OCI-LY3 (cell line): ENCODE measurements at regions not wholly inside any gene's neighbourhood (a gene's known extent, or its start where the extent isn't known, plus 50 kb on each side); places are given as distances from the start of the nearest gene placed in this dataset.

Experiments used
- H2AFZ ChIP-seq: fragments of 200-600, 300-600 bp; shearing (Covaris generic); 2 replicates; pipeline ENCODE4 v1.6.0; 2014; ENCODE audit warnings: antibody characterized with exemption, low read depth, low read length
- H3K27ac ChIP-seq: fragments of 200-600, 300-600 bp; sonication (generic); 2 replicates; pipeline ENCODE4 v1.5.1; 2014; ENCODE audit warnings: mild to moderate bottlenecking, low read length, moderate library complexity, mixed read lengths
- H3K27me3 ChIP-seq: fragments of 200-600, 300-600 bp; sonication (generic); 2 replicates; pipeline ENCODE4 v1.6.1; 2014; ENCODE audit warnings: low read depth, low read length, mixed read lengths
- H3K36me3 ChIP-seq: fragments of 200-600, 300-600 bp; sonication (generic); replicated peaks from 2 replicates; pipeline ENCODE3; 2014; ENCODE audit warnings: low read depth, low read length, mixed read lengths
- H3K4me1 ChIP-seq: fragments of 300-600, 200-600 bp; sonication (generic); 2 replicates; pipeline ENCODE4 v1.6.1; 2014; ENCODE audit warnings: low read length, mixed read lengths
- H3K4me2 ChIP-seq: fragments of 200-600, 300-600 bp; sonication (generic); 2 replicates; pipeline ENCODE4 v1.6.1; 2014; ENCODE audit warnings: low read length, mixed read lengths
- H3K4me3 ChIP-seq: fragments of 300-600, 200-600 bp; sonication (generic); 2 replicates; pipeline ENCODE4 v1.5.1; 2014; ENCODE audit warnings: antibody characterized with exemption, mild to moderate bottlenecking, low read length, moderate library complexity
- H3K79me2 ChIP-seq: fragments of 300-600, 200-600 bp; shearing (Covaris generic); 2 replicates; pipeline ENCODE4 v1.6.1; 2014; ENCODE audit warnings: mild to moderate bottlenecking, low read length, mixed read lengths
- H3K9ac ChIP-seq: fragments of 300-600, 200-600 bp; shearing (Covaris generic); 2 replicates; pipeline ENCODE4 v1.6.0; 2014; ENCODE audit warnings: mild to moderate bottlenecking, low read length, moderate library complexity
- H3K9me3 ChIP-seq: fragments of 200-600, 300-600 bp; shearing (Covaris generic); 2 replicates; pipeline ENCODE4 v1.6.1; 2014; ENCODE audit warnings: low read length, mixed read lengths; ENCODE audit not compliant: insufficient read depth
- H4K20me1 ChIP-seq: fragments of 200-600, 300-600 bp; sonication (generic); 2 replicates; pipeline ENCODE4 v1.6.1; 2016; ENCODE audit warnings: low read length, mixed read lengths; ENCODE audit not compliant: insufficient read depth
- CTCF ChIP-seq: fragments of 200-600, 300-600 bp; sonication (generic); IDR thresholded peaks from 2 replicates; pipeline ENCODE4 v1.5.1; 2014; ENCODE audit warnings: antibody characterized with exemption, low read length, low read depth
- EZH2phosphoT487 ChIP-seq: fragments of 200-600 bp; shearing (Covaris generic); IDR thresholded peaks from 2 replicates; pipeline ENCODE4 v1.6.1; 2018; ENCODE audit warnings: antibody characterized with exemption, mixed run types, low read depth

- H2AFZ ChIP-seq, result no peak overlapping the region
- H3K4me2 ChIP-seq, result no peak overlapping the region
- H3K4me1 ChIP-seq, result peaks cover 18% of the 10 kb centered on the region
Observed at GRCh38 chr18:56299740-56300139, 338.7 kb downstream of the TXNL1 start.

GRCh38 chr18:56298935-56299334 is 339.5 kb downstream of the TXNL1 start:
- Histone ChIP-seq H3K9me3 (no peaks in the 10 kb centered on the region), H3K36me3 (no peaks in the 10 kb centered on the region), H3K9ac (no peak overlapping the region), H3K27ac (no peak overlapping the region), H3K4me1 (peaks cover 20% of the 10 kb centered on the region), H4K20me1 (no peaks in the 10 kb centered on the region), H2AFZ (no peak overlapping the region), H3K4me3 (no peak overlapping the region), H3K27me3 (no peaks in the 10 kb centered on the region), H3K79me2 (no peaks in the 10 kb centered on the region), H3K4me2 (no peak overlapping the region)
- TF ChIP-seq EZH2phosphoT487, result no peak
- TF ChIP-seq CTCF, result no peak

More at GRCh38 chr18:56299740-56300139, 338.7 kb downstream of the TXNL1 start:
- TF ChIP-seq CTCF, result no peak
- no peak for TF ChIP-seq EZH2phosphoT487
- no peaks in the 10 kb centered on the region for H3K9me3 ChIP-seq
- H3K4me3 ChIP-seq, result no peak overlapping the region
- no peaks in the 10 kb centered on the region for H3K36me3 ChIP-seq
- no peak overlapping the region for H3K9ac ChIP-seq
- H3K79me2 ChIP-seq, result no peaks in the 10 kb centered on the region
- H3K27me3 ChIP-seq, result no peaks in the 10 kb centered on the region
- H3K27ac ChIP-seq, result no peak overlapping the region
- H4K20me1 ChIP-seq, result no peaks in the 10 kb centered on the region

- Histone ChIP-seq H3K4me2 (no peak overlapping the region), H3K79me2 (no peaks in the 10 kb centered on the region), H3K9me3 (no peaks in the 10 kb centered on the region), H3K36me3 (no peaks in the 10 kb centered on the region), H2AFZ (no peak overlapping the region), H3K4me1 (peaks cover 20% of the 10 kb centered on the region), H3K4me3 (no peak overlapping the region), H3K9ac (no peak overlapping the region), H4K20me1 (no peaks in the 10 kb centered on the region), H3K27me3 (no peaks in the 10 kb centered on the region), H3K27ac (no peak overlapping the region)
- TF ChIP-seq EZH2phosphoT487 (no peak), CTCF (no peak)
Observed at GRCh38 chr18:56296381-56296780, 342.0 kb downstream of the TXNL1 start.

GRCh38 chr18:56294484-56295183 is 343.8 kb downstream of the TXNL1 start:
- peak overlapping the region; percentile 67 for H3K4me2 ChIP-seq
- peak overlapping the region; percentile 3 for H3K27ac ChIP-seq
- peak overlapping the region; percentile 32 for H3K9ac ChIP-seq
- H2AFZ ChIP-seq, result peak overlapping the region; percentile 92
- no peaks in the 10 kb centered on the region for H3K79me2 ChIP-seq
- peak overlapping the region; percentile 47 for H3K4me3 ChIP-seq
- no peak for TF ChIP-seq EZH2phosphoT487
- no peak for TF ChIP-seq CTCF
- H4K20me1 ChIP-seq, result no peaks in the 10 kb centered on the region
- H3K4me1 ChIP-seq, result peaks cover 33% of the 10 kb centered on the region
- H3K9me3 ChIP-seq, result no peaks in the 10 kb centered on the region
- no peaks in the 10 kb centered on the region for H3K36me3 ChIP-seq
- H3K27me3 ChIP-seq, result no peaks in the 10 kb centered on the region
